ENCODE measurements at regions not wholly inside any gene's neighbourhood (a gene's known extent, or its start where the extent isn't known, plus 50 kb on each side); places are given as distances from the start of the nearest gene placed in this dataset.

DNA sequence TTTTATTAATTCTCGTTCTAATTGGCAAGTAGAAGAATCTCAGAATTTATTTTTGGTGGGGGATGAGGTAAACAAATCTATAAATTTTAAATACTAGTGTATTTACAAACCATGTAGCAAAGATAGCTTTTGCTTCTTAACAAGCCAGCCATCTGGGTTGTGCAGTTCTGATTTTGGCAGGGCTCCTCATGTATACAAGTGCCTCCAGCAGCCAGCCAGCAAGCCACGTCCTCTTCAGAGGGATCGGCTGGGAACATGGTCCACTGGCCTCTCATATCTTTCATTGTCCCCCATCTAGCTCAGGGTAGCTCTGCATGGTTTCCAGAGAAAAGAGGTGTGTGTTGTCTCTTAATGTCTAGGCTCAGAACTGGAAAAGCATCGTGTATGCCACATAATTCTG is 659.1 kb downstream of the MRPL39 start:
- TF ChIP-seq GATA2 (IDR thresholded peaks at IDR 0.05; ENCODE audit: low read depth, low read length) = no peak
- TF ChIP-seq GATA3 (IDR thresholded peaks at IDR 0.05; ENCODE audit: low read depth, low read length) = no peak

DNA sequence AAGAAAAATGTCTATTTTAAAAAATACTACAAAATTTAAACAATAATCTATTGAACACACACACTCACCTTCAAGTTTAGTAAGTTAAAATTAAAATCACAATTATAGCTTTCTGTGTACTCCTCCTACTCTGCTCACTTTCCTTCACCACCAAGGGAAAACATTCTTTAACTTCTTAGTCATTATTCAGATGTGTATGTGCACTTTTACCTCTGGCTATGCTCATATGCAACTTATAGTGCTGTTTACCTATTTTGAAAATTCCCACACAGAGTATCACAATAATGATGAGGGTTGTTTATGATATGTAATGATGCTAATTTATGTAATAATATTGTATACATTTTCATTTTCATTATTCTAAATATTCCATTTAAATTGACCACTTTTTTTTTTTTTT is 661.4 kb downstream of the MRPL39 start:
- no peak for TF ChIP-seq GATA3 (IDR thresholded peaks at IDR 0.05; ENCODE audit: low read depth, low read length)
- TF ChIP-seq GATA2 (IDR thresholded peaks at IDR 0.05; ENCODE audit: low read depth, low read length) = no peak

DNA sequence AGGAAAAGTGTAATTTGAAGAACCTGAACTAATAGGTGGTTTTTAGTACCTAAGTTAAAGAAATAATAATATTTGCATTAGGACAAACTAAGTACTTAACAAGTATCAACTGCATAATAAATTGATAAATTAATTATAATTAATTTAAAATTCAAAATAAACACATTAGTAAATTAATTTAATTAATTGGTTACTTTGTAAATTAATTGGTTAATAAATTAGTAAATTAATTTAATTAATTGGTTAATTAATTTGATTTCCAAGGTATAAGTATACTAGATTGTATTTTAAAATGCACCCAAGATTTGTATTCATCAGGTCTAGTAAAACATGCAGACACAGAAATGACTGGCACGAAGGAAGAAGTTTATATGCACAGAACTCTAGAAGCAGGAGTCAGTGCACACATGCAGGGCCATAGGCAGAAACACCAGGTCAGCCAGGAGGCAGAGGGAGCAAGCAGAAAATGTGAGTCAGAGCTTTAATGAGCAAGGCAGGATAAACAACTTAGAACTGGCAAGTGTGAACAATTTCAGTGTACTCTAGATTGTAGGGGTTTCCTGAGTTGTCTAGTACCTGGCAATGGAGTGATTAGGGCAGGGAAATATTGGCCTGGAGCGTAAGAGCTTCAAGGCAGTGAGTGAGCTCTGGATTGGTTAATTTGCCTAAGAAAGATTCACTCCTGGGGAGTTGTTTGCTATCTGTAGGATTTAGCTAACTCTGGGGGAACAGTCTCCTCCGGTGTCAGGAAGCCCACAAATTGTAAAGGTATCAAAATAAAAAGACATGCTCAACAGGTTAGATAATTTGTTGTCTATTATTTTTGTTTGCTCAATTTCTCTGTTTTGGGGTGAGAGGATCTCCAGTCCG is 665.7 kb downstream of the MRPL39 start:
- TF ChIP-seq GATA2 (IDR thresholded peaks at IDR 0.05; ENCODE audit: low read depth, low read length) (no peak), GATA3 (IDR thresholded peaks at IDR 0.05; ENCODE audit: low read depth, low read length) (no peak)

DNA sequence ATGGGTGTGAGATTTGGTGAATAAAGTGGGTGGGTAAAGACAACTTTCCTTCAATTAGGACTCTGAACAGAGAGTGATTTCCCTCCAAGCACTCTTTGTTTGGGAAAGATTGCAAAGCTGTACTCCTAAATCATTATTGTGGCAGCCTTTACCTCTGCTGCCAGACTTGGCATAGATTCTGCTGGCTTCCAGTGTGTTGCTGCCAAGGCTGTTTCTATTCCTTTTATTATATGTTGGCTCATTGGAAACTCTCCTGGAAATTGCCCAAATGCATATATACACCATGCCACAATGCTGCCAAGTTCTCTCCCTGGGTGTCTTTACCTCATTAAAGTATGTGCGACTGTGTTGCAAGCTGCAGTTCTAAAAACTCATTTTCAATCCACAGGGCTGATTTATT is 668.0 kb downstream of the MRPL39 start:
- TF ChIP-seq GATA2 (IDR thresholded peaks at IDR 0.05; ENCODE audit: low read depth, low read length) (no peak), GATA3 (IDR thresholded peaks at IDR 0.05; ENCODE audit: low read depth, low read length) (no peak)

DNA sequence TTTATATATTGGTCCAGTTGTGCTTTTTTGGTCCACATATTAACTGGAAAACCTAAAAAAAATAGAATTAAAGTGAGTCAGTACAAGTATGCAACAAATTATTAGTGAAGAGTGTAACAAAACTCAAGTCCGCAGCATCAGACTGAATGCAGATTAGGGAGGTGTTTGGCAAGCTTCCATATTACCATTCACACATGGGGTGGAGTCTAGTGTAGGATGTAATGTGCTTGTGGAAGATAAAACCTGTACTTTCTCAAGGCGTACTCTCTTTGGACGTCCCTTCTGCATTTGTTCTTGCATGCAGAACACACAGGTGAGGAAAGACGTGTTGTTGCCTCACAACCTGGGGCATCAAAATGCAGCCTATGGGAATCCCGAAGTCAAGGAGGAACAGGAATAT is 668.7 kb downstream of the MRPL39 start:
- TF ChIP-seq GATA2 (IDR thresholded peaks at IDR 0.05; ENCODE audit: low read depth, low read length) = no peak
- no peak for TF ChIP-seq GATA3 (IDR thresholded peaks at IDR 0.05; ENCODE audit: low read depth, low read length)

DNA sequence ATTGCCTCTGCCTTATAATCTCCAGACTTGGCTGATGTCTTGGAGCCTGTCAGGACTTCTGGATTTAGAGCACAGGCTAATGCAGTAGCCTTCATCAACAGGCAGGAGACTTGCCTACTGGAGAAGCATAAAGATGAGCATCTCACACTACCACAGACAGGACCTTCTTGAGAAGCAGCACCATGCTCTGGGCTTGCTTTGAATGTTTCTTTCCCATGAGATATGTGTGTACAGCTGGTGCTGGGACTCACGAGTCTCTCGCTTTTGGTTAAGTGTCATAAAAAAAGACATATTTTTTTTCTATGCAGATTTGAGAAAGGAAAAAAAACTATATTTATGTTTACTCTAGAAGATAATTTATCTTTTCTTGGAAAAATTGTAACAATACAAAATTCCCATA is 671.3 kb downstream of the MRPL39 start:
- TF ChIP-seq GATA3 (IDR thresholded peaks at IDR 0.05; ENCODE audit: low read depth, low read length) (no peak), GATA2 (IDR thresholded peaks at IDR 0.05; ENCODE audit: low read depth, low read length) (no peak)

DNA sequence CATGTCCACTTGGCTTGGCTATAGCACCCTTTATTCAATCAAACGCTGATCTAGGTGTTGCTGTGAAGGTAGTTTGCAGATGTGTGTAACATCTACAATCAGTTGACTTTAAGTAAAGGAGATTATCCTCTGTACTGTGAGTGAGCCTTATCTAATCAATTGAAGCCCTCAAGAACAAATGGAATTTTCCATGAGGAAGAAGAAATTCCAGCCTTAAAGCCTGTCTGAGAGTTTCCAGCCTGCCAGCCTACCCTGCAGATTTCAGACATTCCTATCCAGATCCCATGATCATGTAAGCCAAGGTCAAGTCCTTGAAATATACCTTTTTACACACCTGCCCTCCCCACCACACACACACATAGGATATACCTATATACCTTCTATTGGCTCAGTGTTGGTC is 696.7 kb downstream of the MRPL39 start:
- TF ChIP-seq GATA2 (IDR thresholded peaks at IDR 0.05; ENCODE audit: low read depth, low read length) = no peak
- no peak for TF ChIP-seq GATA3 (IDR thresholded peaks at IDR 0.05; ENCODE audit: low read depth, low read length)

DNA sequence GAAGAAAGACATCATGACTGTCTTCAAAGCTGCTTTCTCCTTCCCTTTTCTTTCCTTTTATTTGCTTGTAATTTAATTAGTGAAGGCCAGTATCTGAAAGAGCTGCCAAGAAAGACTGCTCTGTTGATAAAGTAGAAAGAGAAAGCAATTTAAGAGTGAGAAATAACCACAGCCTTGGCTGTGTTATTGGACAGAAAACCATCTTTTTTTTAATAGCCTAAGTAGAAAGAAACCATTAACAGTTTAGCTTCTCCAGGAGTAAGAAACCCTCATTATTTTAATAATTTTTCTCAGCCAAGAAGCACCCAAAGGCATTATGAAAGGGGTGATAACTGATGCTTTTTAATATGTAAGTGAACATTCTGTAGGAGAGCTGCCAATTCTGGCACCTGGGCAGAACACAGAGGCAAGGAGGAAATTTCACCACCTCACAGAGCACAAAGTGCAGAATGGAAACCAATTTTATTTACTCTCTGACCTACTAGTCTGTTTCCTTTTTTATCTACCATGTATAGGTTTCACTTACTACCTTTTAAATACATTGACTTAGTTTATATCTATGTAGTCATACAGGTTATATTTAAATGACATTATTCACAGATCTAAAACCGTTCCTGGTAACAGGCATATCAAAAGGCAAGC is 703.2 kb downstream of the MRPL39 start:
- TF ChIP-seq GATA2 (IDR thresholded peaks at IDR 0.05; ENCODE audit: low read depth, low read length) (no peak), GATA3 (IDR thresholded peaks at IDR 0.05; ENCODE audit: low read depth, low read length) (no peak)

DNA sequence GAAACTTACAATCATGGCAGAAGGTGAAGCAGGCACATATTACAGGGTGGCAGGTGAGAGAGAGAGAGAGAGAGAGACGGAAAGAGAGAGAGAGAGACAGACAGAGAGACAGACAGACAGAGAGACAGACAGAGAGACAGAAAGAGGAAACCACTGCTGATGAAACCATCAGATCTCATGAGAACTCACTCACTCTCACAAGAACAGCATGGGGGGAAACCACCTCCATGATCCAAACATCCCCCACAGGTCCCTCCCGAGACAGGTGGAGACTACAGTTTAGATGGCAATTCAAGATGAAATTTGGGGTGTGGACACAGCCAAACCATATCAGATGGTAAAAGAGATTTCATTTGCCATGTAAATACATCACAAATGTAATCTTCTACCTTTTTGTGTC is 708.1 kb downstream of the MRPL39 start:
- TF ChIP-seq GATA2 (IDR thresholded peaks at IDR 0.05; ENCODE audit: low read depth, low read length) (no peak), GATA3 (IDR thresholded peaks at IDR 0.05; ENCODE audit: low read depth, low read length) (no peak)

DNA sequence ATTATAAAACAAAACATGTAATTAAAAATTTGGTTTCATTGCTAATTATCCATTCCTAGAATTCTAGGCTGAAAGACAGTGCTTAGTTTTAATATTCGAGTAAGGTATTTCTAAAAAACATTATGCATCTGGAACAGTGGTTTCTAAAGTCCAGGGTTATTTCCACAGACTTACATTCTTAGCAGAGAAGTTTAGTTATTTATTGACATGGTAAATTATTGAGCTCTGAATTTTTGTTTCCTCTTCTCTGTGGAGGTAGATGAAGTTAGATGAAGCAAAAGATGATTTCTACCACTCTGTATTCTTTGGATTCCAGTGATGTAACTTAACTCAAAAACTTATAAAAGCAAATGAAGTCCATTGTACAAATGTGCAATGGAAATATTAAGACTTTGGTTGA is 709.4 kb downstream of the MRPL39 start:
- TF ChIP-seq GATA2 (IDR thresholded peaks at IDR 0.05; ENCODE audit: low read depth, low read length) (no peak), GATA3 (IDR thresholded peaks at IDR 0.05; ENCODE audit: low read depth, low read length) (no peak)

DNA sequence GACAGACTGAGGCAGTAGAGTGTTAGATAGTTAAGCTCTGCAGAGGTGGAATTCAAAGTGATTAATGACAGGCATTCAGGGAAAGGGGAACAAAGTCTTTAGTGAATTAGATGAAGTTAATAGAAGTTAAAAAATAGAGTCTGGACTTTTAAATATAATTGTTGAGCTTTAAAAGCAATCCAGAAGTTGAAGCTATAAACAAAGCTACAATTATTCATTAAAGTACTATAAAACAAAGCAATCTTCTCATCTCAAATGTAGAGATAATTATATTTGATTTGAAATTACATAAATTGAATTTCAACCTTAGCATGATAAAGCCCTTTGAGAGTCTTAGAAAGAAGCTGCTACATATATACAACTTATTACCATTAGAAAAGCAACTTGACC is 710.6 kb downstream of the MRPL39 start:
- TF ChIP-seq GATA2 (IDR thresholded peaks at IDR 0.05; ENCODE audit: low read depth, low read length) (no peak), GATA3 (IDR thresholded peaks at IDR 0.05; ENCODE audit: low read depth, low read length) (no peak)

DNA sequence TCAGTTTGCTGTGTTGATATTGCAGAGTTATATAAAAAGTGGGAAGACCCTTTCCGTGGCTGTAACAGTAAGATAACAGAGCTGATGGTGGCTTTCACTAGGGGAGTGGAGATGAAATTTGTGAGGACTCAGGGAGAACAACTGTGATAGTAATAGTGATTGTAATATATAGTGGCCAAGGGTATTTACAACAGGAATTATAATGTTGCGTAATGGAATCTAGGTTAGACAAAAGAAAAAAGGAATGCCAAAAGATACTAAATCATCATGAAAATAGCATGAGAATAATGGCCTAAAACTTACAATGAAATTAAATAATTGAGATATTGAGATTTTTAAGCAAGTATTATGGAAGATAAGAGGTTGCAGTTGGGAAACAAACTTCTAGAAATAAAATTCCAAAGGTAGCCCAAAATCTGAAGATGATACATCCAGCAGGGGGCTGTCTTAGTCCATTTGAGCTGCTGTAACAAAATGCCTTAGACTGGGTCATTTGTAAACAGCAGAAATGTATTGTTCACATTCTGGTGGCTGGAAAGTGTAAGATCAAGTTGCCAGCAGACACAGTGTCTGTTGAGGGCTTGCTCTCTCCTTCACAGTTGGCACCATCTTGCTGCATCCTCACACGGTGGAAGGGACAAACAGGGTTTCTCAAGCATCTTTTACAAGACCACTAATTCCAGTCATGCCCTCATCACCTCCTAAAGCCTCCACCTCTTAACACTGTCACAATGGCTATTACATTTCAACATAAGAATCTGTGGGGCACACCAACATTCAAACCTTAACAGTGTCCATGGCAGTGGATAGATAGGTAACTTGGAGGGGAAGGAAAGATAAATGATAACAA is 711.2 kb downstream of the MRPL39 start:
- TF ChIP-seq GATA2 (IDR thresholded peaks at IDR 0.05; ENCODE audit: low read depth, low read length) (no peak), GATA3 (IDR thresholded peaks at IDR 0.05; ENCODE audit: low read depth, low read length) (no peak)

DNA sequence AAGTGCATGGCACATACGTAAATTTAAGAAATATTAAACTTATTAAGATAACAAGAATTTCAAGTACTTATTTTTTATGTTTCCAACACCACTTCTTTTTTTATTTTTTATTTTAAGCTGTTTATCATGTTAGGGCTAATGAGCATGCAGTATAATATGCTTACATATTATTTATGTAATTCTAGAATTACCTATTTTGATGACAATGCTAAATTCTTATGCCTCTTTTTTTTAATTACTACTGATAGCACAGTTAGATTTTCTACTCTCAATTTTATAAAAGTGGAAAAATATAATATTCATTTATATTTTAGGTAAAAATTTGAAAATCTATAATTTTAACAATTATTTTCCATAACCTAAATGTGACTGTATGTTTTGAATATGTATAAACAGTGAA is 713.0 kb downstream of the MRPL39 start:
- TF ChIP-seq GATA2 (IDR thresholded peaks at IDR 0.05; ENCODE audit: low read depth, low read length) = no peak
- no peak for TF ChIP-seq GATA3 (IDR thresholded peaks at IDR 0.05; ENCODE audit: low read depth, low read length)

DNA sequence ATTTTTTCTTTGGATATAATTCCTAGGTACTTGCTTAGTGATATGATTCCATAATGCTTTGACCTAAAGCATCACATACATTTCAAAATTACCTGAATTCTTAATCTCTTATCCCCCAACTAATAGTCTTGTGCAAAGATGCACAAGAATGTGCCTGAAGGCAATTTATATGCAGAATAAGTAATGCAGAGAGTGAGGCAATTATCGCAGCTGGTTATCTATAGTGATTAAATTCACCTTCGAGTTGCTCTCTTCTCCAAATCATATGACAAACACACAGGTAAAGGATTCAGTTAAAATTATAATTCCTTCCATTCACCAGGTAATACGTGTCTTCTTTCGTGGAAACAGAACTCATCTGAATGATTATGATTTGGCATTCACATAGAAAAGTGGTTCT is 717.3 kb downstream of the MRPL39 start:
- TF ChIP-seq GATA2 (IDR thresholded peaks at IDR 0.05; ENCODE audit: low read depth, low read length) (no peak), GATA3 (IDR thresholded peaks at IDR 0.05; ENCODE audit: low read depth, low read length) (no peak)
